ENCODE measurements at regions not wholly inside any gene's neighbourhood (a gene's known extent, or its start where the extent isn't known, plus 50 kb on each side); places are given as distances from the start of the nearest gene placed in this dataset.
"Not testable (repeated sequence)": the region's sequence is repeated elsewhere in the genome, so short reads cannot be mapped to it uniquely, and the experiment has no call there.

DNA sequence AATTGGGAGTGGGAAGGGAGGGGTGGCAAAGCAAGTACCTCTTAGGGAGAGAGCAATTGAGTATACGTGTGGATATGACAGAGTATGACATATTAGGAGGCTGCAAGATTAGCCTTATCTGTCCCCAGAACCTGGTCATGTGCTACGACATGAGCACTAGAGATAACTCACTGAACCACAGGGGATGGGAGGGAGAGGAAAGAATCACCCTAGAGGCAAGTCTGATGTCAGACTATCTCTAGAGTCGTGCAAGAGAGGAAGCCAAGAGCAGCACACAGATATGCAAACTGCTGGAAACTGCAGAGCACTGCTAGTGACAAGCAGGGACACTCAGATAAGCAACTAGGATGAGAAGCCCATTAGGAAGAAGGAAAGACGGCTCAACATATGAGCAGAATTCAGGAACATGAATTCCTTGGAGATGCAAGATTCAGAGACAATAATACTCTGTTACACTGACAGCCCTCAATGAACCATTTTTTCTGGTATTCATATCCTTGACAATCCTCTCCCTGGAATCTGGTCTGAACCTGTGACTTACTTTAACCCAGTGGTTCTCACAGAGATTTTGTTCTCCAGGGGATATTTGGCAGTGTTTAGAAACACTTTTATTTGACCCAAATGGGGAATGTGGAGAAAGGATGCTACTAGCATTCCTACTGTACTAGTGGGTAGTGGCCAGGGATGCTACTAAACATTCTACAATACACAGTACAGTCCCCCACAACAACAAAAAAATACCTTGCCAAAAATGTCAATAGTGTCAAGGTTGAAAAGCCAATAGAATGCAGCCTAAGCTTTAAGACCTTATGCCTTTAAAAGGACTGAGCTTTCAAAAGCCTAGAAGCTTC lies 84.0 kb upstream of the BMP2K start:
- peak; percentile 32 for DNase-seq (ENCODE audit: low read depth)

DNA sequence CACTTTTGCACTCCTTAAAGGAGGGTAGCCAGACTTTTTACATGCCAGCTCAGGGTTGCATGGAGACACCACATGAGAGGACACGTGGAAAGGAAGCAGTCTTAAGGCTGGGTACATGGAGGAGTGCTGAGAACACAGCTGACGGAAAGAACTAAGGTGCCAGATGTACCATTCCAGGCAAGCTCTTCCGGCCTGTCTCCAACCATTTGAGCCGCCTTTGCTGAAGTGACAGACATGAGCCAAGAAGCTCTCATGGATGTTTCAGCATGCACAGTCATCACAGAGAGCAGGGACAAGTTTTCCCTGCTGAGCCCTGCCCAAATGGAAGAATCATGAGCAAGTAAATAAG lies 83.4 kb upstream of the BMP2K start:
- DNase-seq (ENCODE audit: low read depth) = no peak

DNA sequence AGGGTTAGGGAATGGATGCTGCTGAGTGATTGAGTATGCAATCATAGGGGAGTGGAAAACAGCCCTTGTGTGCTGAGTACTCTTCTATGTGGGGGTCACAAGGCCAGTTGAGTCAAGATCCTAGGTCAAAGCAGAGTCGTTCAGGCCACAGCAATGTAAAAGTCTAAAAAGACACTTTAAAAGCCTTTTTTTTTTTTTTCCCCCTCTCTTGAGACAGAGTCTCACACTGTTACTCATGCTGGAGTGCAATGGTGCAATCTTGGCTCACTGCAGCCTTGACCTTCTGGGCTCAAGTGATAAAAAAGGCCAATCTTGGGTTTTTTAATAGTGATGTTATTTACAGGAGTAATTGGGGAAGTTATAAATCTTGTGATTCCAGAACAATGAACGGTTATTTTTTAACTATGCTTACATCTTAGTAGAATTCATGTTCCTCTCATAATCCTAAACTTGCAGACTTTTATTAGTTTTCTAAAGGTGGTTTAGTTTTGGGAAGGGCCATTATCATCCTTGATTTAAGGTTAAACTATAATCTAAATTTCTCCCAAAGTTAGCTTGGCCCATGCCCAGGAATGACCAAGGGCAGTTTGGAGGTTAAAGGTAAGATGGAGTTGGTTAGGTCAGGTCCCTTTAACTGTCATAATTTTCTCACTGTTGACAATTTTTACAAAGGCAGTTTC lies 82.2 kb upstream of the BMP2K start:
- DNase-seq (ENCODE audit: low read depth) = no peak

DNA sequence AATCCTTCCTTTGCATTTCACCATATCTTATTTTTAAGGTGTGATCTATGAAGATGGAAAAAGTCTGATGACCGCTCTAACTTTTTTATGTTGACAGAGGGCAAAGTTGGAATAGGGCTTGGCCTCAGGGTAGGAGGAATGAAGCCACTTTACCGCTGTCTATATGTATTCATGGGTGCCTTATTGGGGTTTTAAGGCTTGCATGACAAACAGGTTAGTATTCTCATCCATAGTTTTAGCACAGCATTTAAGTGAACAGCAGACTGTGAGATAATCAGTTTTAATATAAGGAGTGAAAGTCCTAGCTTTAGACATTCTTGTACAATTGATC lies 81.7 kb upstream of the BMP2K start:
- no peak for DNase-seq (ENCODE audit: low read depth)

DNA sequence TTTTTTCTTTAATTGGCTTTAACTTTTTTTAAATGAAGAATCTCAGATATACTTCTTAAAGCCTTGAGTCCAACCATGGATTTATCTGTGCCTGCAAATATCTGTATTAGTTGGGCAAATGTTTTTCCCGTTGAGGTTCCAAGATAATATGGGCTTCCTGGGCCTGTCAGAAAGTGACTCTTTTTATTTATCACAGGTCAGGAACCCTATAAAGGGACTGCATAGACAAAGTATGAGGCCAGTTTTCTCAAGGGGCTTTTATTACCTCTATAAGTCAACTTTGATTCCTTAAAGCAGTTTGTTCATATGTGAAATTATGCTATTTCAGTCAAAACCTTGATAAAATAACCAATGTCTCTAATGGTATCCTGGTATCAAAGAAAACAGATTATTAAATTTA lies 80.2 kb upstream of the BMP2K start:
- no peak for DNase-seq (ENCODE audit: low read depth)

DNA sequence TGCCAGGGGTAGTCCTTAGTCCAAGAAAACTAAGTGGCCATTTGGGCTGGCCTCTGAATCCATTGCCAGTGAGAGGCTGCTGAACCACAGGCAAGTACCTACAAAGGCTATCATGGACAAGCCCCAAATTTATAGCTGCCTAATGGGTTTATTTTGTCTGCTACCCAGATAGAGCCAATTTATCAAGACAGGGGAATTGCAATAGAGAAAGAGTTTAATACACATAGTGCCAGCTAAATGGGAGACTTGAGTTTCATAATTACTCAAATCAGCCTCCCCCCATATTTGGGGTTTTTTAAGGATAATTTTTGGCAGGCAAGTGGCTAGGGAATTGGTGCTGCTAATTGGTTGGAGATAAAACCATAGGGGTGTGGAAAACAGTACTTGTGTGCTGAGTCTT lies 73.1 kb upstream of the BMP2K start:
- no peak for DNase-seq (ENCODE audit: low read depth)

DNA sequence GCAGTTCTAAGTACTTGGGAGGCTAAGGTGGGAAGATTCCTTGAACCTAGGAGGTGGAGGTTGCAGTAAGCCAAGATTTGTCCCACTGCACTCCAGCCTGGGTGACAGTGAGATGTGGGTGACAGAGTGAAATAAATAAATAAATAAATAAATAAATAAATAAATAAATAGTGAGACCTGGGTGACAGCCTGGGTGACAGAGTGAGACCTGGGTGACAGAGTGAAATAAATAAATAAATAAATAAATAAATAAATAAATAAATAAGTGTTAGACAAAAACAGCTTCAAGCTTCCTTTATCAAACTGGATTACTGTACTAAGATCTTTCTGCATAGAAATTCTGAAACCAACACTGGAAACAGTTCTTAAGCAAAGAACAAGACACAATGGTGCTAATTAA lies 71.8 kb upstream of the BMP2K start:
- no peak for DNase-seq (ENCODE audit: low read depth)

DNA sequence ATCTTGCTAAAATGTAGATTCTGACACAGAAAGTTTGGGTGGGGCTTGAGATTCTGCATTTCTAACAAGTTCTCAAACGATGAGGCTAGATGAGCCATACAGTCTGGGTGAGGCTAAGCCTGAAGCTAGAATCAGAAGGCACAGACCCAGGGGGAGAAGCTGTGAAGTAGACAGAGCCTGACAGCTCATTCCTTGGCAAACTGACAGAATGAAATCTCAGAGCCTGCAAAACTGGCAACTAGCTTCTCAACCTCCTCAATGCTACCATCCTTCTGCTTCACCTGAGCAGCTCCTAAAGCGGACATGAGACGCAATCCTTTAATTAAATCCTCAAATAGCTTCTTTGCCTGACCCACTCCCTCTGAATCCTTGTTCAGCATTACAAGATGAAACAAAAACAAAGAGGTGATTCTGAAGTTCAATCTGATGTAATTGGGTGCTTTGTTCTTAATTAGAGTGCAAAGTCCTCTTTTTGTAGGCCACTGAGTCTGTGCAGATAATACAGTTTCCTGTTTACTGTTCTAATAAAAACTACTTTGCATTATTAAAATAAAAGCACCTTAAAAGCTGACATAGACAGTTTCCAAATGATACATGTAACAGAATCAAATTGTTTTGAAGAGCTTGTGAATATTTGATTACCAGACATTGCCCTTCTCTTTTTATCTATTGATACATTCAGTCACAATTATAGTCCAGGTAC lies 71.0 kb upstream of the BMP2K start:
- DNase-seq (ENCODE audit: low read depth) = peak; percentile 5

DNA sequence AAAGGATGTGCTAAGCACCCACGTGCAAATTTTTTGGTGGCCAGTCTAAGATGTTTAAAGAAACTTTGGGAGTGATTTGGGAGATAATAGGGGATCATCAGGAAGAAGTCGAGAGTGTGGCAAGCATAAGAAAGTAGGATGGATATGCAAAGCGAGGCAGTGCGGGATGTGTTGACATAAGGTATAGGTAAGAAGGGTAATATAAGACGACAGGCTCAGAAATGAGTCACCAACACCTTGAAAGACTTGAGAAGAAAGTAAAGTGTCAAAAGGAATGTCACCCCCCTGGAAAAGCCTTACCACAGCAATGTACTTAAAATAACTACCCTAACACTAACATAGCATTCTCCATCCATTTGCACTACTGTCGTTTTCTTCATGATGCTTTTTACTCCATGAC lies 69.8 kb upstream of the BMP2K start:
- no peak for DNase-seq (ENCODE audit: low read depth)

DNA sequence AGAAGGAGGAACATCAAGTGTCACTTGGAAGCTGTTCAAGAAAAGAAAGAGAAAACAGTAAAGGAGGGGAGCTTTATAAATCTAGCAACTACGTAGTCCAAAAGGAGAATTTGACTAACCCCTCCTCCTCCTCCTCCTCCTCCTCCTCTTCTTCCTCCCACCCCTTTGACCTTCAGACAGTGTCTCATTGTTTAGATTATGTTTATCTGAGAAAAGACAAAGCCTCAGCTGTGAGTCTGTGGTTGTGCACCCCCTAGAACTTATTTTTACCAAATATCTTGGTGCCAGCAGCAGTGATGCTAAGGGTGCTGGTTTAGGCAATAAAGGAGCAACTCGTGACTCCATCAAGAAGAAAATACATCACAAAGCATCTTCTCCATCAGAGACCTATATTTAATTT lies 68.9 kb upstream of the BMP2K start:
- no peak for DNase-seq (ENCODE audit: low read depth)

DNA sequence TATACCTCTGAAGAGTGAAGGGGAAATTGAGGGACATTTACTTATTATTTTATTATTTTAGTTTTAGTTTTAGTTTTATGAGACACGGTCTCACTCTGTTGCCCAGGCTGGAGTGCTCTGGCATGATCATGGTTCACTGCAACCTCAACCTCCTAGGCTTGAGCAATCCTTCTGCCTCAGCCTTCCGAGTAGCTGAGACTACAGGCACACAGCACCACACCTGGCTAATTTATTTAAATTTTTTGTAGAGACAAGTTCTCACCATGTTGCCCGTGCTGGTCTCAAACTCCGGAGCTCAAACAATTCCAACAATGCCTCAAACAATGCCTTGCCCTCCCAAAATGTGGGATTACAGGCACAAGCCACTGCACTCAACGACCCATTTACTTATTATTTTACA lies 68.4 kb upstream of the BMP2K start:
- no peak for DNase-seq (ENCODE audit: low read depth)

DNA sequence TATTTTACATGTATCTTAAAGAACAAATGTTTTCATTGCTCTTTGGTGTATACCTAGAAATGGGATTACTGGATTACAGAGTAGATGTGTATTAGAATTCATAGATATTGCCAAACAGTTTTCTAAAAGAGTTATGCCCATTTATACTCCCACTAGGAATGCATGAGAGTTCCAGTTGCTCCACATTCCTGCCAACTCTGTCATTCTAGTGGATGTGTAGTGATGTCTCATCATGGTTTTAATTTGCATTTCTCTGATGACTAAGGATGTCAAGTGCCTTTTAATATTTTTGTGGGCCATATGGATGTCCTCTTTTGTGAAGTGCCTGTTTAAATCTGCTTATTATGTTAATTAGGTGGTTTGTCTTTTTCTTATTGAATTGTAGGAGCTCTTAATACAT lies 65.6 kb upstream of the BMP2K start:
- DNase-seq (ENCODE audit: low read depth) = peak; percentile 42

DNA sequence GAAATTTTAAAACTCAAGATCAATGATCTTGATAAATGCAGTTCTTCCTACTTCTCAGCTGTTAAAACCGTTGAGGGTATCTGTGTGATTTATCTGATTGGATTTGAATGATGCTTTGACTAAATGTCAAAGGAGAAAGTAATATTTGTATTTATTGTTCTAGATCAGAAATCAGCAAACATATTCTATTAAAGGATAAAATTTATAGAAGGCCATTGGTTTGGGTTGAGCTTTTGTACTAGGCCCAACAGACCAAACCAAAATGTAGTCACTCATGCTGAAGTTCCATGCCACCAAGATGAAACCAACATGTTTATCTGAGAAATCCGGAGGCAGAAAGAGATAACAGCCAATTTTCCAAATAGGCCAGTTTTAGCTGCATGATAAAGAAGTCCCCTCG lies 64.5 kb upstream of the BMP2K start:
- no peak for DNase-seq (ENCODE audit: low read depth)

DNA sequence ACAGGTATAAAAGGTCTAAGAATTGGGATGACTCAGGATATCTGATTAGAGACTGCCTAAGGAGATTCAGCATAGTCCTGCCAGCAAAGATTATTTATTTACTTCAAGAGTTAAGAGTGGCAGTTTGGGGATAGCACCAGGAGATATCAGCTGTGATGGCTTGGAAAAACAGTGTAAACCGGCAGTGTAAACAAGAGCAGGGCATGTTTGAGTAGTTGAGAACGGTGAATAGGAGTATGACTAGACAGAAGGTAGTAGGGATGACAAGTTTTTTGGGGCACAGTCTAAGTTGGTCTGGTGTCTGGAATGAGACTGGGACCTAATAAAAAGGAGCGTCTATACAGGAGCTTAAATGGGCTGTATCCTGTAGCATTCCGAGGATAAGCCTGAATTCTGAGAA lies 61.6 kb upstream of the BMP2K start:
- not testable (repeated sequence) for DNase-seq (ENCODE audit: low read depth)

DNA sequence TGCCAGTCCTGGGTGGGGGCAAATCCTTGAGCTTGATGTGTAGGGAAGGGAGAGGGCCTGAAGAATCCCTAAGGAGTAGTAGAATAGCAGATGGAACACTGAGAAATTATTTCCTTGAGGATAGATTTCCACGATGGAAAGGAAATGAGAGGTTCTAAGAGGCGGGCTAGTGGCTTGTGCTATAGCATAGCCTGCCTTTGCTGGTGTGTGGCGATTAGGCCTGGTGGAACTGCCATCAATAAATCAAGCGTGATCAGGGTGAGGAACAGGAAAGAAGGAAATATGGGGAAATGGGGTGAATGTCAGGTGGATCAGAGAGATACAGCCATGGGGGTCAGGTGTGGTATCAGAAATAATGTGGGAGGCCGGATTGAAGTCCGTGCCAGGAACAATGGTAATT lies 60.8 kb upstream of the BMP2K start:
- DNase-seq (ENCODE audit: low read depth) = not testable (repeated sequence)

DNA sequence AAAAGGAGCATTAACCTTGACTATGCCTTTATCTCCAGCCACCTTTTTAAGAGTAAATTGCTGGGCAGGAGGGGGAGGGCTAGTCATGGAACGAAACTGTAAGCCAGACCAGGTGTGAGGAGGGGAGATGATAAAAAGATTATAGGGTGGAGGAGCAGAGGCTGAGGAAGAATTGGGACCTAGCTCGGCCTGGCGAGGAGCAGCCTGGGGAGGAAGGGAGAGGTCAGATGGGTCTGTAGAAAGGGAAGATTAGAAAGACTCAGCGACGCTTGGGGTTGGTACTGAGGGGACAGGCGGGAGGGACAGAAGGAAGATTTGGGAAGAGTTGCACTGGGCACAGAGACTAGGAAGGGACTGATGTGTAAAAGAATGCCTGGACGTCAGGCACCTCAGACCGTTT lies 58.4 kb upstream of the BMP2K start:
- not testable (repeated sequence) for DNase-seq (ENCODE audit: low read depth)

DNA sequence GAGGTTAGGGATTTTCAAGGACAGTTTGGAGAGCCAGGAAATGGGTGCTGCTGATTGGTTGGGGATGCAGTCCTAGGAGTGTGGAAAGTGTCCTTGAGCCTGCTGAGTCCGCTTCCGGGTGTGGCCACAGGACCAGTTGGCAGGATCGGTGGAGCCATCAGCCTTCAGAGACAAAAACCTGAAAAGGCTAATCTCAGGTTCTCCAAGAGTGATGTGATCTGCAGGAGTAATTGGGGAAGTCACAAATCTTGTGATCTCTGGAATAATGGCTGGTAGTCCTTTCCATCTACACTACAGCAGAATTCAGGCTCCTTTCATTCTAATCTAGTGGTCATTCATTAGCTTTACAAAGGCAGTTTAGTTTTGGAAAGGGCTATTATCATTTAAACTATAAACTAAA lies 55.9 kb upstream of the BMP2K start:
- DNase-seq (ENCODE audit: low read depth) = no peak

DNA sequence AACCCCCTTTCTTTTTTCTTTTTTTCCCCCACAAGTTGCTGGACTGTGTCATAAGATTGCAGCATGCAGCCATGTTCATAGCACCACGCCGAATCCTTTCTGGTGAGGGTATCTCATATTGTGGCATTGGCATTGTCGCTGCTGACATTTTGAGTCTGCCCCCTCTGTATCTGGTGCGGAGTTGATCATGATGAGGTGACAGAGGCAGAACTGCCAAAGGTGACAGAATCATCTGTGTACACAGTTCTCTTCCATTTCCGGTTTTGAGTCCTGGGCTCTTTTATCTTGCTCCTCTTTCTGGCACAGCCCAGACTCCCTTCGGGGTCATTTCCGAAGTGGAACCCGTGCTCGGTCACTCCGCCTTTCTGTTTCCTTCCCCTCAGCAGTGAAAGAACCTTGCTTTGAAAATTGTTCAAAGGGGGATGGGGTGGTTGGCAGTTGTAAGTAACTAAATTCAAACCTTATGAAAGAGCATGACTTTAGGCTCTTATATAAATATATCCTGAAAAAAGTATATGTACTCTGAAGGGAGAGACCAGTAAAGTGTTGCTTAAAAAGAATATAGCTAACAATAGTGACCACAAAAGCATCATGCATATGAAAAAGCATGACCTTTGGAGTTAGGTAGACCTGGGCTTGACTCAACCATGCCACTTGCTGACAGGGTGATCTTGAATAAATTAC lies 55.0 kb upstream of the BMP2K start:
- no peak for DNase-seq (ENCODE audit: low read depth)

DNA sequence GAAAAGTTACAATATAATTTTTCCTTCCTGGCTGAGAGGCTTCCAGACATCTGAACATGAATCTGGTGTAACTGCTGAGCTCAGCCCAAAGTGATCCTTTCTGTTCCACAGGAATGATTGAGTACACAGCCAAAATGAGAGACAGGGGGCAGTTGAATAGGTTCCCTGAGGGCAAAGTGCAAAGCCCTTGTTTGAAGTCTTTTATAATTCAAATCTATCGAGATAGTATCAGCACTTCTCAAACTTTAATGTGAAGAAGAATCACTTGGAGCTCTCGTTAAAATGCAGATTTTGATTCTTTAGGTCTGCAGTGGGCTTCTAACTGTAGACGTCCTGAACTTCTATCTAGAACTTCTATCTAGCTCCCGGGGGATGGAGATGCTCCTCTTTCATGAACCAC lies 54.4 kb upstream of the BMP2K start:
- no peak for DNase-seq (ENCODE audit: low read depth)

DNA sequence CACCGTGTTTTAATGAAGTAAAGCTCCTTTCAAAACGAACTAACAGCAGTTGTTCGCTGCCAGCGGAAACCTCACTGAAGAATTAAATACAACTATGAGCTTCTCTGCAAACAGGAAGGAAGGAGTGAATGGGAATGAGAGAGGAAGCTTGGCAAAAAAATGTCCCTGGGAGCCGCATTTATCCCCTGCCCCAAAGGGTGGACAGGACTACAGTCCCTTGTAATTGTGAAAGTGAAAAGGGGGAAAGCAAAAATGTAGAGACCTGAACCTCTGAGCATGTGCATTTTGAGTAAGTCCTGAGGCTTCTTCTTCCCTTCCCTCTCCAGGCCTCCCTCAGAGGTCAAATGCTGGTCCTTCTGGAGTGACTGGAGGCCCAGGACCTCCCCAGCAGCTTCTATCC lies 53.8 kb upstream of the BMP2K start:
- no peak for DNase-seq (ENCODE audit: low read depth)

DNA sequence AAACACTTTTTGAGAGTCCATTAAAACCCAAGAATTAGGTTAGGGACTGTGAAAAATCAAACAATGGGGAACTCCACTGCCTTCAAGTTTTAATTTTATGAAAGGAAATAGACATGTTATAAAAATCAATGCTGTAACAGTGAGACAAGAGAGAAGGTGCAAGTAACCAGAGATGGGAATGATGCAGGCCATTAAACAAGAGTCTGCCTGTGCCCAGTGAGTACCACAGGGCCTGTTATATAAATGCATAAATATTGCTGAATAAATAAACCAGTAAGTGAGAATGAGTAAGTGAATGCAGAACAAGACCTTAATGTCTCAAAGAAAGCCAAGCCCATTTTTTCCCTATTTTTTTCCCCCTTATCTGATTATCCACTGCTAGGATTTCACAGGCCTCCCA lies 53.3 kb upstream of the BMP2K start:
- no peak for DNase-seq (ENCODE audit: low read depth)
